H1 (cell line): ENCODE measurements at regions not wholly inside any gene's neighbourhood (a gene's known extent, or its start where the extent isn't known, plus 50 kb on each side); places are given as distances from the start of the nearest gene placed in this dataset.
"Not testable (repeated sequence)": the region's sequence is repeated elsewhere in the genome, so short reads cannot be mapped to it uniquely, and the experiment has no call there.

ENCODE experiments used
- CTCF ChIA-PET: fragments of 300-600 bp; sonication (Branson Sonifier 250); formaldehyde crosslinking; loops from one replicate; lab custom pipeline; 2021; ENCODE audit not compliant: partially characterized antibody; lab: Charles Lee
- POLR2A ChIA-PET: fragments of 300-600 bp; sonication (Branson Sonifier 250); formaldehyde crosslinking; loops from one replicate; lab custom pipeline; 2021; ENCODE audit warnings: inconsistent platforms; ENCODE audit not compliant: partially characterized antibody; lab: Charles Lee
- DNase-seq, 2 experiments: peaks; one replicate each; pipeline versions ENCODE4 v3.0.0 to v3.0.0-alpha.2; 2010 to 2022; ENCODE audit warnings: low spot score in 2 of 2, low read depth in 1 of 2, mixed read lengths in 1 of 2
- FAIRE-seq: peaks from 2 replicates; lab custom pipeline; 2011; peaks lifted over from hg19 to GRCh38; lab: Jason Lieb, UNC
- H2AFZ ChIP-seq: 2 replicates; pipeline ENCODE4 v1.8.1; 2012; ENCODE audit warnings: low read length, inconsistent platforms
- H2AK5ac ChIP-seq: 2 replicates; pipeline ENCODE4 v1.6.1; 2013; ENCODE audit warnings: low read depth, low read length
- H2BK120ac ChIP-seq: replicated peaks from 2 replicates; pipeline ENCODE3; 2013; ENCODE audit warnings: low read depth, low read length, inconsistent platforms
- H2BK12ac ChIP-seq: 2 replicates; pipeline ENCODE4 v1.6.1; 2013; ENCODE audit warnings: low read depth, low read length
- H2BK15ac ChIP-seq: 2 replicates; pipeline ENCODE4 v1.6.1; 2013; ENCODE audit warnings: low read length
- H2BK20ac ChIP-seq: 2 replicates; pipeline ENCODE4 v1.6.1; 2013; ENCODE audit warnings: low read length
- H2BK5ac ChIP-seq: 2 replicates; pipeline ENCODE4 v1.6.1; 2013; ENCODE audit warnings: low read depth, low read length
- H3K14ac ChIP-seq: 2 replicates; pipeline ENCODE4 v1.6.1; 2013; ENCODE audit warnings: inconsistent platforms; ENCODE audit not compliant: insufficient read length
- H3K18ac ChIP-seq: 2 replicates; pipeline ENCODE4 v1.6.1; 2013; ENCODE audit warnings: low read length; ENCODE audit errors: extremely low read depth
- H3K23ac ChIP-seq: 2 replicates; pipeline ENCODE4 v1.6.1; 2013; ENCODE audit warnings: inconsistent platforms; ENCODE audit not compliant: insufficient read length
- H3K23me2 ChIP-seq: 2 replicates; pipeline ENCODE4 v1.6.1; 2013; ENCODE audit warnings: low read depth, low read length
- H3K27ac ChIP-seq: 2 replicates; pipeline ENCODE4 v1.6.1; 2011; ENCODE audit warnings: low read depth, low read length, inconsistent platforms
- H3K27me3 ChIP-seq, 4 experiments: replicated peaks in 1 of 4; 1 replicate in 1 of 4; 2 replicates in 3 of 4; pipeline versions ENCODE4 v1.6.1 to v1.8.1; 2011 to 2013; ENCODE audit warnings: low read length in 3 of 4, mild to moderate bottlenecking in 3 of 4, inconsistent platforms in 2 of 4, mixed read lengths in 2 of 4, moderate library complexity in 1 of 4; ENCODE audit not compliant: control insufficient read depth in 3 of 4, insufficient read depth in 3 of 4; ENCODE audit errors: extremely low read depth in 1 of 4
- H3K36me3 ChIP-seq, 4 experiments: 2 replicates each; pipeline versions ENCODE4 v1.6.1 to v1.8.1; 2011 to 2013; ENCODE audit warnings: mild to moderate bottlenecking in 4 of 4, low read length in 3 of 4, moderate library complexity in 2 of 4, control low read depth in 1 of 4, inconsistent platforms in 1 of 4; ENCODE audit not compliant: insufficient read depth in 4 of 4, control insufficient read depth in 2 of 4
- H3K4ac ChIP-seq: replicated peaks from 2 replicates; pipeline ENCODE3; 2013; ENCODE audit warnings: low read length, low read depth, mixed read lengths, inconsistent platforms; ENCODE audit not compliant: insufficient read length
- H3K4me1 ChIP-seq, 4 experiments: replicated peaks in 1 of 4; 1 replicate in 1 of 4; 2 replicates in 3 of 4; pipeline versions ENCODE4 v1.6.1 to v1.8.1; 2011 to 2013; ENCODE audit warnings: low read length in 3 of 4, inconsistent platforms in 2 of 4, mixed read lengths in 1 of 4; ENCODE audit not compliant: insufficient read depth in 4 of 4, control insufficient read depth in 3 of 4
- H3K4me2 ChIP-seq, 2 experiments: 2 replicates each; pipeline versions ENCODE4 v1.6.1 to v1.8.1; 2011 to 2013; ENCODE audit warnings: low read depth in 2 of 2, low read length in 2 of 2, control low read depth in 1 of 2, inconsistent platforms in 1 of 2, mild to moderate bottlenecking in 1 of 2; ENCODE audit not compliant: insufficient read depth in 1 of 2
- H3K4me3 ChIP-seq, 4 experiments: fragments of 200-600, 300-600 bp in 1 of 4; sonication (generic), shearing (Covaris generic), sonication (Bioruptor Twin) in 1 of 4; 2 replicates each; pipeline versions ENCODE4 v1.5.1 to v1.8.1; 2011 to 2016; ENCODE audit warnings: low read length in 4 of 4, low read depth in 3 of 4, control low read depth in 2 of 4, inconsistent platforms in 2 of 4, mild to moderate bottlenecking in 2 of 4, mixed read lengths in 1 of 4, moderate library complexity in 1 of 4; ENCODE audit not compliant: insufficient read depth in 2 of 4; ENCODE audit errors: extremely low read depth in 1 of 4
- H3K56ac ChIP-seq: replicated peaks from 2 replicates; pipeline ENCODE3; 2013; ENCODE audit warnings: low read depth, mild to moderate bottlenecking, mixed read lengths, low read length, inconsistent platforms; ENCODE audit not compliant: insufficient read length
- H3K79me1 ChIP-seq: 2 replicates; pipeline ENCODE4 v1.6.1; 2013; ENCODE audit warnings: low read depth, low read length, control low read depth
- H3K79me2 ChIP-seq, 2 experiments: 2 replicates each; pipeline versions ENCODE4 v1.6.1 to v1.8.1; 2012 to 2013; ENCODE audit warnings: low read length in 2 of 2, mild to moderate bottlenecking in 2 of 2, inconsistent platforms in 1 of 2; ENCODE audit not compliant: insufficient read depth in 2 of 2, control insufficient read depth in 1 of 2
- H3K9ac ChIP-seq, 4 experiments: replicated peaks in 1 of 4; 1 replicate in 1 of 4; 2 replicates in 3 of 4; pipeline versions ENCODE4 v1.6.1 to v1.8.1; 2011 to 2013; ENCODE audit warnings: low read depth in 3 of 4, low read length in 3 of 4, control low read depth in 2 of 4, mild to moderate bottlenecking in 2 of 4, moderate library complexity in 2 of 4, inconsistent platforms in 1 of 4; ENCODE audit errors: extremely low read depth in 1 of 4
- H3K9me3 ChIP-seq, 2 experiments: 2 replicates each; pipeline versions ENCODE4 v1.6.1 to v1.8.1; 2012 to 2013; ENCODE audit warnings: mild to moderate bottlenecking in 2 of 2, moderate library complexity in 2 of 2, control low read depth in 1 of 2, inconsistent platforms in 1 of 2, low read depth in 1 of 2, low read length in 1 of 2, mixed read lengths in 1 of 2; ENCODE audit not compliant: insufficient read depth in 2 of 2
- H4K20me1 ChIP-seq, 2 experiments: replicated peaks in 1 of 2; 2 replicates each; pipeline versions ENCODE3 to v1.8.1; 2011 to 2013; ENCODE audit warnings: inconsistent platforms in 2 of 2, low read length in 2 of 2, mild to moderate bottlenecking in 1 of 2; ENCODE audit not compliant: insufficient read depth in 2 of 2, control insufficient read depth in 1 of 2
- H4K5ac ChIP-seq: 2 replicates; pipeline ENCODE4 v1.6.1; 2013; ENCODE audit warnings: low read length, low read depth, mixed read lengths, inconsistent platforms; ENCODE audit not compliant: insufficient read length
- H4K8ac ChIP-seq: 2 replicates; pipeline ENCODE4 v1.8.0; 2013; ENCODE audit warnings: mild to moderate bottlenecking, moderate library complexity, low read length, inconsistent platforms; ENCODE audit not compliant: insufficient read depth; ENCODE audit errors: extremely low read depth
- H4K91ac ChIP-seq: replicated peaks from 2 replicates; pipeline ENCODE3; 2013; ENCODE audit warnings: low read length, mixed read lengths, inconsistent platforms; ENCODE audit not compliant: insufficient read length
- WGBS, 2 experiments: shearing (Covaris generic) in 1 of 2; methylation state at CpG; one replicate each; pipeline versions ENCODE4 v1.1.6 to v1.1.7; 2013 to 2015; ENCODE audit warnings: low lambda C conversion rate in 2 of 2, mixed read lengths in 2 of 2, inconsistent platforms in 1 of 2, low coverage in 1 of 2, missing lambda C conversion rate in 1 of 2; ENCODE audit not compliant: insufficient replicate concordance in 2 of 2, insufficient coverage in 1 of 2, insufficient read length in 1 of 2; ENCODE audit errors: extremely low coverage in 1 of 2, missing lambda C conversion rate in 1 of 2; 5-methylcytosine and 5-hydroxymethylcytosine counted together

DNA sequence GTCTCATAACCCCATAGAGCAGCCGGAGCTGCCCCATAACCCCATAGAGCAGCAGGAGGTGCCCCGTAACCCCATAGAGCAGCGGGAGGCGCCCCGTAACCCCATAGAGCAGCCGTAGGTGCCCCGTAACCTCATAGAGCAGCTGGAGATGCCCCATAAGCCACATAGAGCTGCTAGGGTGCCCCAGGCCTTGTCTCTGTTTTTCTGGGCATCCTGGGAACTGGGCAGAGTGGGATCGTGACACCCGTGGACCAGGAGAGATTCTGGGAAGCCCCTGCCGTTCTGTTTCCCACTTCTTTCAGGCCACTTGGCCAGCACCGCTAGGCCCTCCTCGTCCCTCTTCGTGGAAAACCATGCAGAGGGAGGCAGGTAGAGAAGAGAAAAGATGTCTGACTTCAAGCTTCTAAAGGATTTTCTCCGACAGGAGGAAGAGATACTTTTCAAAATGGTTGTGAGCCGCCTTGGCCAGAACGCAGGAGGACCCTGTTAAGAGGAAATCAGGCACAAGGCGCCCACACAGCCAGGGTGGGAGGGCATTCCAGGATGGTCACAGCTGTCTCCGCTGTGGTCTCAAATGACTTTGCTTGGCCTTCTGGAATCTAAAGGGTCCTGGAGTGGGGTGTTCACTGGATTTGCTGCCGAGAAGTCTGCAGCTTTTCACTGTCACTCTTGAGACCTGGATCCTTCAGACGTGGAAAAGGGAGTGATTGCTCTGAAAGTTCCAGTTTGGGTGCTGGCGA, 171.8 kb downstream of the NPIPB11 start:
- H3K9me3 ChIP-seq, H2BK12ac ChIP-seq, H3K4ac ChIP-seq, H3K18ac ChIP-seq, H2BK120ac ChIP-seq, H3K27me3 ChIP-seq, H3K23me2 ChIP-seq, H3K4me2 ChIP-seq, H3K79me2 ChIP-seq, H2AFZ ChIP-seq, H4K91ac ChIP-seq, H2BK15ac ChIP-seq, H4K8ac ChIP-seq, H3K4me3 ChIP-seq, H3K9ac ChIP-seq, H2BK5ac ChIP-seq, H4K20me1 ChIP-seq, POLR2A ChIA-PET, H3K56ac ChIP-seq, H3K14ac ChIP-seq, CTCF ChIA-PET, H2AK5ac ChIP-seq, H4K5ac ChIP-seq, H3K4me1 ChIP-seq, FAIRE-seq, H3K27ac ChIP-seq, H3K36me3 ChIP-seq, H3K23ac ChIP-seq, H3K79me1 ChIP-seq, H2BK20ac ChIP-seq: not testable (repeated sequence)
- WGBS, 2 experiments: 94% methylated on average over 18 of the region's 21 CpGs; no CpG with 5 or more reads in 1 of the 2 experiments
- peak in 1 of 2 experiments; percentile 42 for DNase-seq
